NCI-H2227 treated with DMSO at 0.1 percent for 48 hours (cell line): ENCODE measurements at regions not wholly inside any gene's neighbourhood (a gene's known extent, or its start where the extent isn't known, plus 50 kb on each side); places are given as distances from the start of the nearest gene placed in this dataset.
"Not testable (repeated sequence)": the region's sequence is repeated elsewhere in the genome, so short reads cannot be mapped to it uniquely, and the experiment has no call there.

Experiments used
- DNase-seq: peaks from one replicate; lab custom pipeline; 2025; lab: John Stamatoyannopoulos, UW

- no peak for DNase-seq
These were observed 402.7 kb downstream of the LTN1 start for GRCh38 chr21:28590026-28590425.

GRCh38 chr21:28588997-28589396 is 403.7 kb downstream of the LTN1 start:
- no peak for DNase-seq

GRCh38 chr21:28587748-28588147 is 404.9 kb downstream of the LTN1 start:
- DNase-seq = no peak

GRCh38 chr21:28581976-28582375 is 410.7 kb downstream of the LTN1 start:
- DNase-seq = no peak

GRCh38 chr21:28581311-28581731 is 411.4 kb downstream of the LTN1 start:
- DNase-seq = not testable (repeated sequence)

GRCh38 chr21:28580585-28580984 is 412.1 kb downstream of the LTN1 start:
- no peak for DNase-seq

- no peak for DNase-seq
These were observed 412.6 kb downstream of the LTN1 start for GRCh38 chr21:28579986-28580550.

GRCh38 chr21:28568692-28569091 is 424.0 kb downstream of the LTN1 start:
- DNase-seq = no peak

- not testable (repeated sequence) for DNase-seq
These were observed 428.7 kb downstream of the LTN1 start for GRCh38 chr21:28563933-28564332.

GRCh38 chr21:28561772-28562171 is 430.9 kb downstream of the LTN1 start:
- no peak for DNase-seq

- no peak for DNase-seq
These were observed 437.8 kb downstream of the LTN1 start for GRCh38 chr21:28554660-28555475.

- no peak for DNase-seq
These were observed 442.4 kb downstream of the LTN1 start for GRCh38 chr21:28550057-28550825.

- no peak for DNase-seq
These were observed 444.4 kb downstream of the LTN1 start for GRCh38 chr21:28548291-28548690.

- no peak for DNase-seq
These were observed 444.9 kb downstream of the LTN1 start for GRCh38 chr21:28547766-28548165.

- no peak for DNase-seq
These were observed 448.7 kb downstream of the LTN1 start for GRCh38 chr21:28543975-28544374.

- no peak for DNase-seq
These were observed 451.1 kb downstream of the LTN1 start for GRCh38 chr21:28541371-28542112.

- DNase-seq = no peak
These were observed 452.2 kb downstream of the LTN1 start for GRCh38 chr21:28540514-28540913.

GRCh38 chr21:28539623-28539988 is 453.1 kb downstream of the LTN1 start:
- DNase-seq = no peak

- no peak for DNase-seq
These were observed 453.6 kb downstream of the LTN1 start for GRCh38 chr21:28538987-28539622.

- DNase-seq = no peak
These were observed 455.2 kb downstream of the LTN1 start for GRCh38 chr21:28537371-28538079.

- DNase-seq = no peak
These were observed 460.2 kb downstream of the LTN1 start for GRCh38 chr21:28532446-28532845.
